HL-60 (cell line): ENCODE measurements at regions not wholly inside any gene's neighbourhood (a gene's known extent, or its start where the extent isn't known, plus 50 kb on each side); places are given as distances from the start of the nearest gene placed in this dataset.
"Not testable (repeated sequence)": the region's sequence is repeated elsewhere in the genome, so short reads cannot be mapped to it uniquely, and the experiment has no call there.

Experiments used
- DNase-seq, 2 experiments: peaks; one replicate each; pipeline ENCODE4 v3.0.0-alpha.2; 2010 to 2020; ENCODE audit warnings: low read depth in 1 of 2, low spot score in 1 of 2
- H3K27ac ChIP-seq: fragments of 250-450 bp; sonication (Bioruptor Pico); replicated peaks from 2 replicates; pipeline ENCODE4 v1.5.1; 2020; ENCODE audit warnings: mild to moderate bottlenecking, moderate library complexity
- H3K27me3 ChIP-seq: fragments of 250-450 bp; sonication (Bioruptor Pico); 2 replicates; pipeline ENCODE4 v1.5.1; 2021; ENCODE audit warnings: mild to moderate bottlenecking, moderate library complexity; ENCODE audit not compliant: insufficient read depth, poor library complexity, severe bottlenecking
- H3K4me3 ChIP-seq: replicated peaks from 2 replicates; pipeline ENCODE4 v1.5.1; 2011; ENCODE audit warnings: mild to moderate bottlenecking, control low read depth, low read length; ENCODE audit not compliant: insufficient read depth
- GABPA ChIP-seq: IDR thresholded peaks from 2 replicates; pipeline ENCODE4 v1.6.1; 2012; ENCODE audit warnings: low read depth
- POLR2AphosphoS5 ChIP-seq: IDR thresholded peaks from 2 replicates; pipeline ENCODE4 v1.6.1; 2012; ENCODE audit warnings: low read depth
- SPI1 ChIP-seq: IDR thresholded peaks from 2 replicates; pipeline ENCODE4 v1.6.1; 2012; ENCODE audit warnings: low read depth, mild to moderate bottlenecking, borderline replicate concordance
- TF ChIP-seq, protein P1 (sequence below): IDR thresholded peaks from 2 replicates; pipeline ENCODE4 v1.6.1; 2012; ENCODE audit warnings: low read depth; ENCODE audit not compliant: insufficient replicate concordance
- TF ChIP-seq, protein P2 (sequence below): IDR thresholded peaks from one replicate; pipeline ENCODE4 v1.5.1; 2011; ENCODE audit warnings: low read length, control low read depth, inconsistent platforms; ENCODE audit not compliant: insufficient read depth

GRCh38 chr2:184452907-184453306 lies 145.4 kb upstream of the ZNF804A start:
- H3K4me3 ChIP-seq, result no peak overlapping the region
- H3K27me3 ChIP-seq, result no peaks in the 10 kb centered on the region
- H3K27ac ChIP-seq, result no peak overlapping the region
- TF ChIP-seq GABPA, result no peak
- DNase-seq, result no peak

GRCh38 chr2:184455624-184456023 lies 142.7 kb upstream of the ZNF804A start:
- H3K27ac ChIP-seq, result no peak overlapping the region

GRCh38 chr2:184456693-184457092 lies 141.6 kb upstream of the ZNF804A start:
- H3K27ac ChIP-seq, DNase-seq, H3K4me3 ChIP-seq: not testable (repeated sequence)

More at GRCh38 chr2:184455624-184456023, 142.7 kb upstream of the ZNF804A start:
- DNase-seq, result no peak
- Histone ChIP-seq H3K27me3 (no peaks in the 10 kb centered on the region), H3K4me3 (no peak overlapping the region)
- TF ChIP-seq, protein P1, sequence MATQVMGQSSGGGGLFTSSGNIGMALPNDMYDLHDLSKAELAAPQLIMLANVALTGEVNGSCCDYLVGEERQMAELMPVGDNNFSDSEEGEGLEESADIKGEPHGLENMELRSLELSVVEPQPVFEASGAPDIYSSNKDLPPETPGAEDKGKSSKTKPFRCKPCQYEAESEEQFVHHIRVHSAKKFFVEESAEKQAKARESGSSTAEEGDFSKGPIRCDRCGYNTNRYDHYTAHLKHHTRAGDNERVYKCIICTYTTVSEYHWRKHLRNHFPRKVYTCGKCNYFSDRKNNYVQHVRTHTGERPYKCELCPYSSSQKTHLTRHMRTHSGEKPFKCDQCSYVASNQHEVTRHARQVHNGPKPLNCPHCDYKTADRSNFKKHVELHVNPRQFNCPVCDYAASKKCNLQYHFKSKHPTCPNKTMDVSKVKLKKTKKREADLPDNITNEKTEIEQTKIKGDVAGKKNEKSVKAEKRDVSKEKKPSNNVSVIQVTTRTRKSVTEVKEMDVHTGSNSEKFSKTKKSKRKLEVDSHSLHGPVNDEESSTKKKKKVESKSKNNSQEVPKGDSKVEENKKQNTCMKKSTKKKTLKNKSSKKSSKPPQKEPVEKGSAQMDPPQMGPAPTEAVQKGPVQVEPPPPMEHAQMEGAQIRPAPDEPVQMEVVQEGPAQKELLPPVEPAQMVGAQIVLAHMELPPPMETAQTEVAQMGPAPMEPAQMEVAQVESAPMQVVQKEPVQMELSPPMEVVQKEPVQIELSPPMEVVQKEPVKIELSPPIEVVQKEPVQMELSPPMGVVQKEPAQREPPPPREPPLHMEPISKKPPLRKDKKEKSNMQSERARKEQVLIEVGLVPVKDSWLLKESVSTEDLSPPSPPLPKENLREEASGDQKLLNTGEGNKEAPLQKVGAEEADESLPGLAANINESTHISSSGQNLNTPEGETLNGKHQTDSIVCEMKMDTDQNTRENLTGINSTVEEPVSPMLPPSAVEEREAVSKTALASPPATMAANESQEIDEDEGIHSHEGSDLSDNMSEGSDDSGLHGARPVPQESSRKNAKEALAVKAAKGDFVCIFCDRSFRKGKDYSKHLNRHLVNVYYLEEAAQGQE, result no peak
- no peak for TF ChIP-seq POLR2AphosphoS5
- no peak for TF ChIP-seq SPI1
- no peak for TF ChIP-seq GABPA
- TF ChIP-seq, protein P2, sequence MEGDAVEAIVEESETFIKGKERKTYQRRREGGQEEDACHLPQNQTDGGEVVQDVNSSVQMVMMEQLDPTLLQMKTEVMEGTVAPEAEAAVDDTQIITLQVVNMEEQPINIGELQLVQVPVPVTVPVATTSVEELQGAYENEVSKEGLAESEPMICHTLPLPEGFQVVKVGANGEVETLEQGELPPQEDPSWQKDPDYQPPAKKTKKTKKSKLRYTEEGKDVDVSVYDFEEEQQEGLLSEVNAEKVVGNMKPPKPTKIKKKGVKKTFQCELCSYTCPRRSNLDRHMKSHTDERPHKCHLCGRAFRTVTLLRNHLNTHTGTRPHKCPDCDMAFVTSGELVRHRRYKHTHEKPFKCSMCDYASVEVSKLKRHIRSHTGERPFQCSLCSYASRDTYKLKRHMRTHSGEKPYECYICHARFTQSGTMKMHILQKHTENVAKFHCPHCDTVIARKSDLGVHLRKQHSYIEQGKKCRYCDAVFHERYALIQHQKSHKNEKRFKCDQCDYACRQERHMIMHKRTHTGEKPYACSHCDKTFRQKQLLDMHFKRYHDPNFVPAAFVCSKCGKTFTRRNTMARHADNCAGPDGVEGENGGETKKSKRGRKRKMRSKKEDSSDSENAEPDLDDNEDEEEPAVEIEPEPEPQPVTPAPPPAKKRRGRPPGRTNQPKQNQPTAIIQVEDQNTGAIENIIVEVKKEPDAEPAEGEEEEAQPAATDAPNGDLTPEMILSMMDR, result no peak

DNA sequence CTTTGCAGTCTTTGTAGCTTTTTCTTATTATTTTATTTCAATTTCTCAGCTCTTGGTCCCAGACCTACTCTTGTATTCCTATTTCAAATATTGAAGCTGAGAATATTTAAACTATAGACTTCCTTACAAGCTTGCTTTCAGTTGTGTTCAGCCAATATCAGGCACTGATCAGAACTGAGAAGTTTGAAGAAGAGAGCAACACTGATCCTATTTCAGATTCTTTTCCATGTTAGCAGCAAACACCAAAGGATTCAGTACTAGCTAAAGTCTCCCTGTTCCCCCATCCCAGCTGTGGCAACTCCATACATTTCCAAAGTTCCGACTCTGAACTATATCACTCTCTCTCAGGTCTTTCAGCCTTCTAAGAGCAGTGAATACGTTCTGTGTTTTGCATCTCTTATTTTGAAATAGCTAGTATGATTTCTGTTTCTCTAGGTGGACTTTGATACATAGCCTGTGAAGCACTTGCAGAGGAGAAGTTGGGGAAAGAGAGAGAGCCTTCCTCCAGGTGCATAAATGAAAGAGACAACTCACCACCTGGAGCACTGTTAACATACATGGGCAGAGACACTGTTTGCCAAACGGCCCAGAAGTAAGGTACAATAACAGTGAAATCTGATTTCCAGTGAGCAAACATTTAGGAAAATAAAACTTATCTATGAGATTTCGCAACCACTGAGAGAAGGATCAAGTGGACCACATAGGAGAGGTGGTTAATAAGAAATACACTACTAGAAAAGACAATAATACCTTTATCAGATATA lies 135.0 kb upstream of the ZNF804A start:
- DNase-seq, result no peak
- H3K27me3 ChIP-seq, result no peaks in the 10 kb centered on the region
- no peak overlapping the region for H3K4me3 ChIP-seq
- H3K27ac ChIP-seq, result no peak overlapping the region
- TF ChIP-seq, protein P1, result no peak
- TF ChIP-seq, protein P2, result no peak
- no peak for TF ChIP-seq SPI1
- TF ChIP-seq POLR2AphosphoS5, result no peak
- TF ChIP-seq GABPA, result no peak

More at GRCh38 chr2:184456693-184457092, 141.6 kb upstream of the ZNF804A start:
- H3K27me3 ChIP-seq, result not testable (repeated sequence)

GRCh38 chr2:184463866-184464248 lies 134.5 kb upstream of the ZNF804A start:
- TF ChIP-seq SPI1 (no peak), GABPA (no peak), POLR2AphosphoS5 (no peak)
- TF ChIP-seq, protein P2, result no peak
- TF ChIP-seq, protein P1, result no peak
- Histone ChIP-seq H3K27ac (no peak overlapping the region), H3K4me3 (no peak overlapping the region), H3K27me3 (no peaks in the 10 kb centered on the region)
- no peak for DNase-seq
